ENCODE measurements at regions not wholly inside any gene's neighbourhood (a gene's known extent, or its start where the extent isn't known, plus 50 kb on each side); places are given as distances from the start of the nearest gene placed in this dataset.
A peak's percentile ranks its signal among the peaks of the same experiment; 100 is the strongest.
"Not testable (repeated sequence)": the region's sequence is repeated elsewhere in the genome, so short reads cannot be mapped to it uniquely, and the experiment has no call there.

DNA sequence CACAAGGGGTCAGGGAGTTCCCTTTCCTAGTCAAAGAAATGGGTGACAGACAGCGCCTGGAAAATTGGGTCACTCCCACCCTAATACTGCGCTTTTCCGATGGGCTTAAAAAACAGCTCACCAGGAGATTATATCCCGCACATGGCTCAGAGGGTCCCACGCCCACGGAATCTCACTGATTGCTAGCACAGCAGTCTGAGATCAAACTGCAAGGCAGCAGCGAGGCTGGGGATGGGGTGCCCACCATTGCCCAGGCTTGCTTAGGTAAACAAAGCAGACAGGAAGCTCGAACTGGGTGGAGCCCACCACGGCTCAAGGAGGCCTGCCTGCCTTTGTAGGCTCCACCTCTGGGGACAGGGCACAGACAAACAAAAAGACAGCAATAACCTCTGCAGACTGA lies 56.4 kb upstream of the SLC22A9 start:
- H3K4me2 ChIP-seq (replicated peaks; ENCODE audit: extremely low read depth, low read length, poor library complexity, severe bottlenecking); H3K4me1 Mint-ChIP-seq; DNase-seq; H3K9ac ChIP-seq (ENCODE audit: insufficient read depth, low read length, poor library complexity, severe bottlenecking); H3K27me3 ChIP-seq (ENCODE audit: control insufficient read depth in 2 of 2, insufficient read depth in 2 of 2, low read length in 2 of 2); H4K20me1 ChIP-seq (ENCODE audit: insufficient read depth, low read length); H3K79me2 ChIP-seq (ENCODE audit: insufficient read depth, low read length); H3K36me3 ChIP-seq (replicated peaks in 1 of 2; ENCODE audit: control insufficient read depth in 1 of 2, insufficient read depth in 2 of 2, low read length in 2 of 2); H3K36me3 Mint-ChIP-seq; intact Hi-C loops (cut with micrococcal nuclease); H3K4me1 ChIP-seq (ENCODE audit: control insufficient read depth in 1 of 2, insufficient read depth in 2 of 2, low read length in 2 of 2); H3K27me3 Mint-ChIP-seq (ENCODE audit: low read depth in 3 of 3); H3K4me3 Mint-ChIP-seq; H2AFZ ChIP-seq (ENCODE audit: insufficient read depth, low read depth, low read length, poor library complexity, severe bottlenecking); H3K27ac ChIP-seq (ENCODE audit: low read depth in 1 of 2, low read length in 2 of 2); H3K4me3 ChIP-seq (replicated peaks in 1 of 3; ENCODE audit: low read depth in 2 of 3, low read length in 3 of 3): not testable (repeated sequence)
- Mint-ChIP-seq H3K9me3 (peaks cover 16 to 48% (median 41%) of the 10 kb centered on the region in 7 donors), H3K27ac (peak overlapping the region in 1 of 7 donors; percentile 46)
- WGBS (ENCODE audit: insufficient coverage) = 90% methylated on average over 8 of the region's 9 CpGs
- peaks cover 12 to 27% of the 10 kb centered on the region in 2 donors for H3K9me3 ChIP-seq (replicated peaks in 1 of 2; ENCODE audit: control insufficient read depth in 1 of 2, insufficient read depth in 1 of 2, low read length in 2 of 2)

DNA sequence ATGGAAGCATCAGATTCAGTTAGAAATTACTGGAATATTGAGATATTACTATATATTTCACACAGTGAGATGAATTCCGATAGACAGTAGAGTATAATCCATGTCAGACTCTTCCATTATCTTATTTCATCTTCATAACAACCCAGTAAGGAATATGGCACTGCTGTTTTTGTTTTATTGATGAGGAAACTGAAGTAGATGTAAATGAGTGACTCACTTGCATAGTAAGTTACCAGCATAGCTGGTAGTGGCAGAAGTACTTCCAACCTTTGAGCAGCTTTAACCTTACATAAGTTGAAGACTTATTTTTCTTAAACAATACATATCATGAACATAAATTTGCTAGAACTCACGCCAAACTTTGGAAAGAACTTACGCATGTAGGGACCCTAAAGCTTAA lies 54.9 kb upstream of the SLC22A25 start:
- no peaks in the 10 kb centered on the region for H3K36me3 Mint-ChIP-seq

More for the DNA sequence above, 54.9 kb upstream of the SLC22A25 start:
- no peak overlapping the region for H3K9ac ChIP-seq (ENCODE audit: insufficient read depth, low read length, poor library complexity, severe bottlenecking)
- H4K20me1 ChIP-seq (ENCODE audit: insufficient read depth, low read length) = no peaks in the 10 kb centered on the region
- H3K4me3 ChIP-seq (replicated peaks in 1 of 3; ENCODE audit: low read depth in 2 of 3, low read length in 3 of 3) = no peak overlapping the region
- H3K36me3 ChIP-seq (replicated peaks in 1 of 2; ENCODE audit: control insufficient read depth in 1 of 2, insufficient read depth in 2 of 2, low read length in 2 of 2) = no peaks in the 10 kb centered on the region
- Mint-ChIP-seq H3K4me1 (no peaks in the 10 kb centered on the region), H3K4me3 (no peak overlapping the region), H3K27me3 (ENCODE audit: low read depth in 3 of 3) (peaks cover 0 to 2% (median 1%) of the 10 kb centered on the region in 3 donors), H3K27ac (no peak overlapping the region), H3K9me3 (peaks cover 4 to 14% (median 11%) of the 10 kb centered on the region in 7 donors)
- no peak overlapping the region for H3K27ac ChIP-seq (ENCODE audit: low read depth in 1 of 2, low read length in 2 of 2)
- H3K4me1 ChIP-seq (ENCODE audit: control insufficient read depth in 1 of 2, insufficient read depth in 2 of 2, low read length in 2 of 2) = no peaks in the 10 kb centered on the region
- WGBS (ENCODE audit: insufficient coverage) = 100% methylated on average over 1 of the region's 3 CpGs
- no peaks in the 10 kb centered on the region for H3K27me3 ChIP-seq (ENCODE audit: control insufficient read depth in 2 of 2, insufficient read depth in 2 of 2, low read length in 2 of 2)
- H3K9me3 ChIP-seq (replicated peaks in 1 of 2; ENCODE audit: control insufficient read depth in 1 of 2, insufficient read depth in 1 of 2, low read length in 2 of 2) = peaks cover 5% of the 10 kb centered on the region in 2 donors
- no peak for DNase-seq
- intact Hi-C loops (cut with micrococcal nuclease) = no loop called here
- H2AFZ ChIP-seq (ENCODE audit: insufficient read depth, low read depth, low read length, poor library complexity, severe bottlenecking) = no peak overlapping the region
- no peak overlapping the region for H3K4me2 ChIP-seq (replicated peaks; ENCODE audit: extremely low read depth, low read length, poor library complexity, severe bottlenecking)
- H3K79me2 ChIP-seq (ENCODE audit: insufficient read depth, low read length) = no peaks in the 10 kb centered on the region
- TF ChIP-seq, protein P1, sequence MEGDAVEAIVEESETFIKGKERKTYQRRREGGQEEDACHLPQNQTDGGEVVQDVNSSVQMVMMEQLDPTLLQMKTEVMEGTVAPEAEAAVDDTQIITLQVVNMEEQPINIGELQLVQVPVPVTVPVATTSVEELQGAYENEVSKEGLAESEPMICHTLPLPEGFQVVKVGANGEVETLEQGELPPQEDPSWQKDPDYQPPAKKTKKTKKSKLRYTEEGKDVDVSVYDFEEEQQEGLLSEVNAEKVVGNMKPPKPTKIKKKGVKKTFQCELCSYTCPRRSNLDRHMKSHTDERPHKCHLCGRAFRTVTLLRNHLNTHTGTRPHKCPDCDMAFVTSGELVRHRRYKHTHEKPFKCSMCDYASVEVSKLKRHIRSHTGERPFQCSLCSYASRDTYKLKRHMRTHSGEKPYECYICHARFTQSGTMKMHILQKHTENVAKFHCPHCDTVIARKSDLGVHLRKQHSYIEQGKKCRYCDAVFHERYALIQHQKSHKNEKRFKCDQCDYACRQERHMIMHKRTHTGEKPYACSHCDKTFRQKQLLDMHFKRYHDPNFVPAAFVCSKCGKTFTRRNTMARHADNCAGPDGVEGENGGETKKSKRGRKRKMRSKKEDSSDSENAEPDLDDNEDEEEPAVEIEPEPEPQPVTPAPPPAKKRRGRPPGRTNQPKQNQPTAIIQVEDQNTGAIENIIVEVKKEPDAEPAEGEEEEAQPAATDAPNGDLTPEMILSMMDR (IDR thresholded peaks at IDR 0.05) = no peak

Measured in CD14-positive monocyte (primary cell).